NCI-H524 (cell line): ENCODE measurements at regions not wholly inside any gene's neighbourhood (a gene's known extent, or its start where the extent isn't known, plus 50 kb on each side); places are given as distances from the start of the nearest gene placed in this dataset.
"Not testable (repeated sequence)": the region's sequence is repeated elsewhere in the genome, so short reads cannot be mapped to it uniquely, and the experiment has no call there.

Source experiments
- DNase-seq, 2 experiments: peaks; one replicate each; lab custom pipeline; 2025; lab: John Stamatoyannopoulos, UW

DNA sequence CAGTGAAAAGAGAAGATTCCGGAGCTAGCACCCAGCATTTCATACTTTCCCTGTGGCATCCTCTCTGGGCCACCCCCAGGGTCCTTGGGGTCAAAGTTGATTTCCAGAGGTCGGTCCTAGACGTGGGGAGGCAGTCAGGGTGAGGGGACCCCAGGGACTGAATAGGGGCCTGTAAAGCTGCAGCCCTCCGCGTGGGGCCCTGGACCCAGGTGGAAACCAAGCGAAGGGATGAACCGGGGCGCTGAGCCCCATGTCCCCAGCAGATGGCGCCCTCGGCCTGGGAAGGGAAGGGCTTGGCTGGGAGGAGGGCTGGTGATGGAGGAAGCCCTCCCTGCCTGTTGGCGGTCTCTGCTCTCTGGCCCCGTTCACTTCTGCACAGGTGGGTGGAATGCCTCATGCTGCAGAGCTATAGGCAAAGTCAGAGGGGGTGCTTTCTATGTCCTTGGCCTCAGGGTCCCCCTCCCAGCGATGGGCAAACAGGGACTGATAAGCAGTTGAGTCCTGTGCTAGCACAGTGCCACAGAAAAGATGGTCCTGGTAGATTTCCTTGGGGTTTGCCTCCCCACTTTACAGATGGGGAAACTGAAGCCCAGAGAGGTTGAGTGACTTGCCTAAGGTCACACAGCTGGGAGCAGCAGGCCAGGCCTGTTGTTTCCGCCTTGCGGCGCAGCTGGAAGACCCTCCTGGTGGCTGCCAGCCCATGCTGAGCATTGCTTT is 163.4 kb upstream of the CIBAR2 start:
- DNase-seq, result peak; percentile 67 to 90

- DNase-seq, result no peak
Observed at GRCh38 chr16:85276258-85276657, 164.0 kb upstream of the CIBAR2 start.

DNA sequence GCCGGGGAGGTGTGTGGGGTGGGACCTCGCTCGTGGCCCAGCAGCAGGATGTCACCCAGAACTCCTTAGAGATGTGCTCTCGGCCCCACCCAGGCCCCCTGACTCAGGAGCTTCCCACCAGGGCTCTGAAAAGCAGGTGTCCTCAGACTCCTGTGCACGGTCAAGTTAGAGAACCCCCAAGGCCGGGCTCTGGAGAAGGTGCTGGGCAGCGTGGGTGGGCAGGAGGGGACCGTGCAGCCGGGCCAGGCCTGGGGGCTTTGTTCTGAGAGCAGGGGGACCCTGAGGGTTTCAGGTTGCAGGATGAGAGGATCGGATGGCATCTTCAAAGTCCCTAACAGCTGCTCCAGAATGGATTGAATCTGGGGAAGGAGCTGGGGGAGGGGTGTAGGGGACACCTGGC is 164.4 kb upstream of the CIBAR2 start:
- peak; percentile 87 to 97 for DNase-seq

GRCh38 chr16:85278839-85279238 is 166.6 kb upstream of the CIBAR2 start:
- DNase-seq, result peak in 1 of 2 experiments; percentile 64

- no peak for DNase-seq
Observed at GRCh38 chr16:85279402-85279801, 167.1 kb upstream of the CIBAR2 start.

GRCh38 chr16:85279825-85280545 is 167.7 kb upstream of the CIBAR2 start:
- peak; percentile 93 to 97 for DNase-seq

GRCh38 chr16:85281181-85281580 is 168.9 kb upstream of the CIBAR2 start:
- peak; percentile 79 to 83 for DNase-seq

GRCh38 chr16:85282842-85283241 is 170.6 kb upstream of the CIBAR2 start:
- no peak for DNase-seq

GRCh38 chr16:85283305-85284050 is 171.2 kb upstream of the CIBAR2 start:
- DNase-seq, result no peak

- peak; percentile 93 to 95 for DNase-seq
Observed at GRCh38 chr16:85284141-85284817, 172.0 kb upstream of the CIBAR2 start.

DNA sequence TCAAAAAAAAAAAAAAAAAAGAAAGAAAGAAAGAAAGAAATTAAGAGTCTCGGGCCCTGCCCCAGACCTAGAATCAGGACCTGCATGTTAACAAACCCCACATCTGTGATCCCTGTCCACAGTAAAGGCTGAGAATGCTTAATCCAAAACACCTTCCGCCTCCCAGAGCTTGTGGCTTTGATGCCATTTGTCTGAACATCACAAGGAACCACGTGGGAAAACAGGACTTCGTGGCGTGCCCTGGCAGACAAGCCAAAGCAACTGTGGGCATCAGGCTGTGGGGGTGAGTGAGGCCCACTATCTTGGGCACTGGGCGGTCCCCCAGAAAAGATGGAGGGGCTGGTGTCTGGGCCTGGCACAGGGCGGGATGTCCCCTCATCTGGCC is 173.4 kb upstream of the CIBAR2 start:
- no peak for DNase-seq

GRCh38 chr16:85286066-85286831 is 174.0 kb upstream of the CIBAR2 start:
- DNase-seq, result peak in 1 of 2 experiments; percentile 62

DNA sequence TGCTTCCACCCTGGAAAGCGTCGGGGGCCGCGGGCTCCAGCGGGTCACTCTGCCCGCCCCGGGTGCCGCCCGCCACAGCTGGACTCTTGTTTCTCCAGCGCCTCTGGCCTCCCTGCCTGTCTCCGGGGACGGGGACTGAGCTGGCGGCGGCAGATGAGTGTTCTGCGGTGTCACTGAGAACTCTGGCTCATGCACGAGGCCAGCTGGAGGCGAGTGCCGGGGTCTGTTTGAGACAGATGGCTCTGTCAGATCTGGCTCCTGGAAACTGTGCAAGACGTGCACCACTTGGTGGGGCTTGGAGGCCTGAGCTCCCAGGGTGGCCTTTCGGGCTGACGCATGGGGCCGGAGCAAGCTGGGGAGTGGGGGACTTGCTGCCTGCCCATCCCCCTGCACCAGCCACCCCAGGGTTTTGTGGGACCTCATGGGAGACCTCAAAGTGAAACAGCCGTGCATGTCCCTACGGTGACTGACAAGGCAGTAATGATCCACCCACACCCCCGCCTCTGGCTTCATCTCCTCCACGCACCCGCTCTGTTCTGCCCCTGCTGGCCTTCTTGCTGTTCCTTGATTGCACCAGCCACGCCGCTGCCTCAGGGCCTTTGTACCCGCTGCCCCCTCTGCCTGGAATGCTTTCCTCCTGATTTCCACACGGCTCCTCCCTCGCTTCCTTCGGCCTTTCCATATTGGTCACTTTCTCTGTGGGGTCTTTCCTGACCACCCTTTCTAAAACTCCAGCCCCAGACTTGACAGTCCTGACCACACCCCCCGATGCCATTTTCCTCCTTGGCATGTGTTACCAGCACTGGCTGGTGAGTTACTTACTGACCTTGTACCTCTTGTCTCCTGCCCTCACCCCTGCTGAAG is 174.9 kb upstream of the CIBAR2 start:
- DNase-seq, result peak; percentile 96 to 98

DNA sequence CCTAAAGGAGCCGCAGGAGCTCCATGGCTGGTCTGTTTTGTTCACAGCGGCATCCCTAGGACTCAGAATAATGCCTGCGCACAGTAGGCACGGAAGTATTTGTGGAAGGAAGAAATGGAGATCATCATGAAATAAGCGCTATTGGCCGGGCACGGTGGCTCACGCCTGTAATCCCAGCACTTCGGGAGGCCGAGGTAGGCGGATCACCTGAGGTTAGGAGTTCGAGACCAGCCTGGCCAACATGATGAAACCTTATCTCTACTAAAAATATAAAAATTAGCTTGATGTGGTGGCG is 175.5 kb upstream of the CIBAR2 start:
- not testable (repeated sequence) for DNase-seq

- DNase-seq, result no peak
Observed at GRCh38 chr16:85288341-85288868, 176.1 kb upstream of the CIBAR2 start.

- DNase-seq, result no peak
Observed at GRCh38 chr16:85288869-85289660, 176.8 kb upstream of the CIBAR2 start.

DNA sequence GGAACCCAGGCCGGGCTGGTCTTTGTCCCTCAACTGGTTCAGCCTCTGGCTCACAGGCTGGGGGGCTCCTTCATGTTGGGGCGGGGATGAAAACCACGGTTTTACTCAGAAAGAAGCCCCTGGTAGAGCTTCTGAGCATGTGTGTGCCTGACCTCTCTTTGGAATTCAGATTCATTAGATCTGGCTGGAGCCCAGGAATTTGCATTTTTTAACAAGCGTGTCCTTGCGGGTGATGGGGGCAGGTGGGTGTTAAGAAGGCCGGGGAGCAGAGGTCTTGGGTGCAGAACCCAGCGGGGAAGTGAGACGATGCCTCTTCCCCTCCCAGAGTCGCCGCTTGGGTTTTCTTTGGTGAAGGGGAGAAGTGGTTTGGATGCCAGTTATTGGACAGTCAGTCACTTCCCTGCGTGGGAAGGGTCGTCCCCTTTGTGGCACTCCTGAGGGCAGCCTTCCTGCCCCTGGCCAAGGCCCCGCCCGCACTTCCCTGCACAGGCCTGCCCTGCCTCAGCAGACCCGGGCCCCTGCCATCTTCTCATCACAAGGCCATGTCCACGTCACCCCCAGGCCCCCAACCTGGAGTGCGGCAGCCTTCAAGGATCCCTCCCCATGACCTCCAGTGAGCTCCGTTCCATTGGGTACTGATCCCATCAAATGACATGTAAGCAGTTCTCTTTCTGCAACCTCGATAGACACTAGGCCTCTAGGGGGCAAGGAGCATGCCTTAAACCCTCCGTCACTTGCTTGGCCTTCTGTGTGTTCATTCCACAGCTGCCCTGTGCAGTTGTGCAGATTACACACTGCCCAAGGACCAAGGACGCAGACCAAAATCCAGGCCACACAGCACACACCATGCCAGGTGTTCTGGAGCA is 177.7 kb upstream of the CIBAR2 start:
- no peak for DNase-seq

DNA sequence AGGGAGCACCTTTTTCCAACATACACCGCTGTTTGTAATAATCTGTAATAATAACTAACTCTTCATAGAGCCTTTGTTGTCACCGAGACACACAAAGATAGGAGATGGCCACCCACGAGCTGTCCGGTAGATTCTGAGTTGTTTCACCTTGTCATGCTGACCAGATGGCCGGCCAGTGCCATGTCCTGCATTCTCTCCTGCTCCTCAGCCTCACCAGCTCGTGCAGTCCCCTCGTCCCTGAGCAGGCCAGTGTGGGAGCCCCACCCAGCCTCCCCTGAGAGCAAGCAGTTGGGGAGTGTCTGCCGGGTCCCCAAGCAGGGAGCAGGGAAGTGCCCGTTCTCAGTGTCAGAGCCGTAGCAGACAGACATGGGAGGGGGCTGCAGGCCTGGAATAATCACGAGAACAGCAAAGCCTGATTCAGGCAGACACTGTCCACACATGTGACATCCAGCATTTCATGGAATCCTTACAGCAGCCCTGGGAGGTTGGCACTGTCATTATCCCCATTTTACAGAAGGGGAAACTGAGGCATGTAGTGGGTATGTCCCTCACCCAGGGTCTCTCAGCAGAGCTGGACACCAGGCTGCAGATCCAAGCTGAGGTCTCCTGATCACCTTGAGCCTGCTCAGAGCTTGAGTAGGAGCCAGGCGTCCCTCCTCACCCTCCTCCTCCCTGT is 178.5 kb upstream of the CIBAR2 start:
- DNase-seq, result no peak
